ENCODE measurements at regions not wholly inside any gene's neighbourhood (a gene's known extent, or its start where the extent isn't known, plus 50 kb on each side); places are given as distances from the start of the nearest gene placed in this dataset.
"Not testable (repeated sequence)": the region's sequence is repeated elsewhere in the genome, so short reads cannot be mapped to it uniquely, and the experiment has no call there.

DNA sequence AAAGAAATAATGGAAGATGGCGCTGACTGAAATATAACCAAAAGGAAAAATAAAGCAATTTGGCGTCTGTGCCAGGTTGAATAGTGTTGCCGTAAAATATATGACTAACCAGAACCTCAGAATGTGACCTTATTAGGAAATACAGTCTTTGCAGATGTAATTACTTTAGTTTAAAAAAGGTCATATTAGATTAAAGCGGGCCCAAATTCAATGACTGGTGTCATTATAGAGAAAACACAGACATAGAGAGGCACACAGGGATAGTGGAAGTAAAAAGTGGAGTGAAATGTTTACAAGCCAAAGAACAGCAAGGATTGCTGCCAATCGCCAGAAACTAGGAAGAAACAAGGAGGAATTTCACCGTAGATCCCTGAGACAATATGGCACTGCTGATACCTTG lies 521.2 kb downstream of the FRK start:
- 79% methylated on average over 3 of the region's 6 CpGs for WGBS (ENCODE audit: insufficient coverage, low lambda C conversion rate)
- no peak overlapping the region for H3K4me3 ChIP-seq (ENCODE audit: low read length)
- H3K27ac ChIP-seq (ENCODE audit: low read length): no peak overlapping the region

DNA sequence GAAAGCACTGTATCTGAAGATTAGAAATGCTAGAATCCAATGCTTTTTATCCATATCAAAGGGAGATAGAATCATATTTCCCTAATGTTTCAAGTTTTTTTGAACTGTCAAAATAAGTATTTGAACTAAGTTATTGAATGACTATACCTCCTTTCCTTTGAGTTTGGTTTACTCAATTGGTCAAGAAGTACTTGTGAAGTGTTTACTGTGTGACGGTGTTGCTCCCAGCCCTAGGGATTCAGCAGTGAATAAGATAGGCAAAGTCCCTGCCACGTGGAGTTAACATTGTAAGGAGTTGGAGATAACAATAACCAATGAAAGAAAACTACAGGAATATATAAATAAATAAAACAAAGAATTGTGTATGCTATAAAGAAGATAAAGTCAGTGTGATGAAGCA lies 535.9 kb downstream of the FRK start:
- WGBS (ENCODE audit: insufficient coverage, low lambda C conversion rate): 0% methylated on average over 1 of the region's 2 CpGs
- DNase-seq: no peak
- no peak overlapping the region for H3K4me3 ChIP-seq (ENCODE audit: low read length)
- no peaks in the 10 kb centered on the region for H3K9me3 ChIP-seq (ENCODE audit: control insufficient read depth, low read depth, low read length)
- H3K27me3 ChIP-seq (ENCODE audit: control insufficient read depth, insufficient read depth, low read length): no peaks in the 10 kb centered on the region
- no peak overlapping the region for H3K27ac ChIP-seq (ENCODE audit: low read length)
- no peaks in the 10 kb centered on the region for H3K4me1 ChIP-seq (ENCODE audit: control insufficient read depth, insufficient read depth, low read length)
- no peaks in the 10 kb centered on the region for H3K36me3 ChIP-seq (ENCODE audit: control insufficient read depth, insufficient read depth, low read length)

More for the DNA sequence above, 521.2 kb downstream of the FRK start:
- no peaks in the 10 kb centered on the region for H3K9me3 ChIP-seq (ENCODE audit: control insufficient read depth, low read depth, low read length)
- no peaks in the 10 kb centered on the region for H3K36me3 ChIP-seq (ENCODE audit: control insufficient read depth, insufficient read depth, low read length)
- DNase-seq: no peak
- no peaks in the 10 kb centered on the region for H3K27me3 ChIP-seq (ENCODE audit: control insufficient read depth, insufficient read depth, low read length)
- no peaks in the 10 kb centered on the region for H3K4me1 ChIP-seq (ENCODE audit: control insufficient read depth, insufficient read depth, low read length)

DNA sequence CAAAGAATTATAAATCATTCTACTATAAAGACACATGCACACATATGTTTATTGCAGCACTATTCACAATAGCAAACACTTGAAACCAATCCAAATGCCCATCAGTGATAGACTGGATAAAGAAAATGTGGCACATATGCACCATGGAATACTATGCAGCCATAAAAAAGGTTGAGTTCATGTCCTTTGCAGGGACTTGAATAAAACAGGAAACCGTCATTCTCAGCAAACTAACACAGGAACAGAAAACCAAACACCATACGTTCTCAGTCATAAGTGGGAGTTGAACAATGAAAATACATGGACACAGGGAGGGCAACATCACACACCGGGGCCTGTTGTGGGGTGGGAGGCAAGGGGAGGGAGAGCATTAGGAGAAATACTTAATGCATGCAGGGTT lies 538.9 kb downstream of the FRK start:
- H3K27ac ChIP-seq (ENCODE audit: low read length); H3K4me1 ChIP-seq (ENCODE audit: control insufficient read depth, insufficient read depth, low read length); H3K4me3 ChIP-seq (ENCODE audit: low read length); H3K36me3 ChIP-seq (ENCODE audit: control insufficient read depth, insufficient read depth, low read length); H3K27me3 ChIP-seq (ENCODE audit: control insufficient read depth, insufficient read depth, low read length); H3K9me3 ChIP-seq (ENCODE audit: control insufficient read depth, low read depth, low read length); DNase-seq: not testable (repeated sequence)
- 80% methylated on average over 1 of the region's 3 CpGs for WGBS (ENCODE audit: insufficient coverage, low lambda C conversion rate)

DNA sequence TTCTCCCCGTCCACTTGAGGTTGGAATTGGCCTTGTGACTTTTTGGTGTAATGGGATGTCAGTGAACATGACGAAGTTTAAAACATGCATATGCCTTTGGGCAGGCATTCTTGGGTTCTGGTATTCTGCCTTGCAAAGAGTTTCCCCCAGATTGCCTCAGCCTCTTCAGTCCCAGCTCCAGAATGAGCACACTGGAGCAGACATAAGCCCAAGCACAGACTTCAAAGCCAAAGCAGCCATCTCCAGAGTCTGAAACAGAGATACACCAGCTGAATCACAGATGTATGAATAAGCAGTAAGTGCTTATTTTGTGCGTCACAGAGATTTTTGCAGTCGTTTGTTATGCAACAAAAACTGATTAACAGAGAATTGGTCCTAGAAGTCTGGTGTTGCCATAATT lies 546.0 kb downstream of the FRK start:
- H3K27me3 ChIP-seq (ENCODE audit: control insufficient read depth, insufficient read depth, low read length): no peaks in the 10 kb centered on the region
- 80% methylated on average over 1 of the region's 4 CpGs for WGBS (ENCODE audit: insufficient coverage, low lambda C conversion rate)

DNA sequence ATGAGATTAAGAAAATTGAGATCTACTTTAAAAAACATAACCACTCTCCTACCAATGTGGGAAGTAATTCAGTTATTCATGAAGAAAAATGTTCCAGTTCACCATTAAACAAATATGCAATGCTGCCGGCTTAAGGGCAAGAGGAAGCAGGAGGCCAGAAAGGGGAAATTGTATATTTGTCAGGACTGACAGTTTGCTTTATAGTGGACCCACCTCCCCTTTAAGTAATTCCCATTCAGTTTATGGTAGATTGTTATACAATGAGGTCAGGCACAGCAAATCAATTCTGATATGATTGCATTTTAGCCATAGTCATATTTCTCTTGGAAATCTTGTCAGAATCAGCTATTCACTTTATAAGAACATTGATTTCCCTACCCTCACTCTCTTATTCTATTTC lies 547.8 kb downstream of the FRK start:
- Histone ChIP-seq H3K9me3 (ENCODE audit: control insufficient read depth, low read depth, low read length) (no peaks in the 10 kb centered on the region), H3K4me1 (ENCODE audit: control insufficient read depth, insufficient read depth, low read length) (no peaks in the 10 kb centered on the region), H3K36me3 (ENCODE audit: control insufficient read depth, insufficient read depth, low read length) (no peaks in the 10 kb centered on the region), H3K27me3 (ENCODE audit: control insufficient read depth, insufficient read depth, low read length) (no peaks in the 10 kb centered on the region), H3K27ac (ENCODE audit: low read length) (no peak overlapping the region), H3K4me3 (ENCODE audit: low read length) (no peak overlapping the region)
- no peak for DNase-seq
- no CpG with 5 or more reads among the region's 1 CpG for WGBS (ENCODE audit: insufficient coverage, low lambda C conversion rate)

More for the DNA sequence above, 546.0 kb downstream of the FRK start:
- Histone ChIP-seq H3K27ac (ENCODE audit: low read length) (no peak overlapping the region), H3K4me1 (ENCODE audit: control insufficient read depth, insufficient read depth, low read length) (no peaks in the 10 kb centered on the region), H3K4me3 (ENCODE audit: low read length) (no peak overlapping the region), H3K9me3 (ENCODE audit: control insufficient read depth, low read depth, low read length) (no peaks in the 10 kb centered on the region), H3K36me3 (ENCODE audit: control insufficient read depth, insufficient read depth, low read length) (no peaks in the 10 kb centered on the region)
- no peak for DNase-seq

DNA sequence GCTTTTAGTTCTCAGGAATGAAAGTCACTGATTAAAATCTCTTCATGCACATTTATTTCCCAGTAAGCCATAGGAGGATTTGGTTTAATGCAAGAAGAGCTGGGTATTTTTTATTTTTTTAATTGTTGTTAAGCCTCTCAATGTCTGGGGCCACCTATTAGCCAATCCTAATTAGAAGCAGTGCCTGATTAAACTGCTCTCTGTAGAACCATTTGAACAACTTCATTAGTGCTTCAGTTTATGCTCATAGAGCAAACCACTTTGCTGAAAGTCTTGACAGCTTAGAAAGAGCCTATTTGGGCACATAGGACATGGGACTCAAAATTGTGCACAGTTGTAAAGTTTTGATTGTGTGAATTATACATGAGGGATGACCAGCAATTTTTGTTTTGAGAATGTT lies 548.9 kb downstream of the FRK start:
- no peaks in the 10 kb centered on the region for H3K4me1 ChIP-seq (ENCODE audit: control insufficient read depth, insufficient read depth, low read length)
- H3K27me3 ChIP-seq (ENCODE audit: control insufficient read depth, insufficient read depth, low read length): no peaks in the 10 kb centered on the region
- H3K27ac ChIP-seq (ENCODE audit: low read length): no peak overlapping the region
- H3K9me3 ChIP-seq (ENCODE audit: control insufficient read depth, low read depth, low read length): no peaks in the 10 kb centered on the region
- H3K4me3 ChIP-seq (ENCODE audit: low read length): no peak overlapping the region
- no peaks in the 10 kb centered on the region for H3K36me3 ChIP-seq (ENCODE audit: control insufficient read depth, insufficient read depth, low read length)
- no peak for DNase-seq

DNA sequence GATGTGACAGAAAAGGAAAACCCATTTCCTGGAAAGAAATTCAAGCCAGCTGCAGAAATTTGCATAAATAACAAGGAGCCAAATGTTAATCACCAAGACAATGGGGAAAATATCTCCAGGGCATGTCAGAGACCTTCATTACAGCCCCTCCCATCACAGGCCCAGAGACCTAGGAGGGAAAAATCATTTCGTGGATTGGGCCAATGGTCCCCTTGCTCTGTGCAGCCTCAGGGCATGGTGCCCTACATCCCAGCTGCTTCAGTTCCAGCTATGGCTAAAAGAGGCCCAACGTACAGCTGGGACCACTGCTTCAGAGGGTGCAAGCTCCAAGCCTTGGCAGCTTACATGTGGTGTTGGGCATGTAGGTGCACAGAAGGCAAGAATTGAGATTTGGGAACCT lies 558.3 kb downstream of the FRK start:
- not testable (repeated sequence) for H3K27ac ChIP-seq (ENCODE audit: low read length); H3K4me1 ChIP-seq (ENCODE audit: control insufficient read depth, insufficient read depth, low read length); DNase-seq; H3K9me3 ChIP-seq (ENCODE audit: control insufficient read depth, low read depth, low read length); H3K36me3 ChIP-seq (ENCODE audit: control insufficient read depth, insufficient read depth, low read length); H3K4me3 ChIP-seq (ENCODE audit: low read length); H3K27me3 ChIP-seq (ENCODE audit: control insufficient read depth, insufficient read depth, low read length)
- WGBS (ENCODE audit: insufficient coverage, low lambda C conversion rate): no CpG with 5 or more reads among the region's 2 CpGs

DNA sequence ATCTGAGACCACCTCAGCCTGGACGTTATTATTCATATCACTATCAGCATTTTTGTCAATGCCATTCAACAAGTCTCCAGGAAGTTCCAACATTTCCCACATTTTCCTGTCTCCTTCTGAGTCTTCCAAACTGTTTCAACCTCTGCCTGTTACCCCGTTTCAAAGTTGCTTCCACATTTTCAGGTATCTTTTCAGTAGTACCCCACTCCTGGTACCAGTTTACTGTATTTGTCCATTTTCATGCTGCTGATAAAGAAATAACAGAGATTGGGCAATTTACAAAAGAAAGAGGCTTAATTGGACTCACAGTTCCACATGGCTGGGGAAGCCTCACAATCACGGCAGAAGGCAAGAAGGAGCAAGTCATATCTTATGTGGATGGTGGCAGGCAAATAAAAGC lies 565.5 kb downstream of the FRK start:
- Histone ChIP-seq H3K4me3 (ENCODE audit: low read length) (no peak overlapping the region), H3K4me1 (ENCODE audit: control insufficient read depth, insufficient read depth, low read length) (no peaks in the 10 kb centered on the region)
- 95% methylated on average over 2 of the region's 3 CpGs for WGBS (ENCODE audit: insufficient coverage, low lambda C conversion rate)

DNA sequence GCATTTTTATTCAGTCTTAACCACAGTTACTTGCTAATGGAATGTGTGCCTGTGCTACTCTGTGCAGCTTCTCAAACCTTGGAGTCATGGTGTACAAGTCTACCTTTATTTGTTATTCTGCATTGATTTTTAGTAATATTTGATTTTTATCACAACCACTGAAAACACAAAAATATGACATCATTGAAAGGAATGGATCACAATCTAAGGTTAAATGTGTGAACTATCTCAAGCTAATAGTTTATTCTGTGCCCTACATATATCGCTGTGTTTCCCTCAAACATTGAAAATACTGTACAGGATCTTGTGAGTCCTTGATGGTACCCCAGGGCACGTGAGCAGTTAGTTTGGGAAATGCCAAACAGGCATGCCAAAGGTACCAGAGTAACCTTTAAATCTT lies 573.4 kb downstream of the FRK start:
- H3K4me1 ChIP-seq (ENCODE audit: control insufficient read depth, insufficient read depth, low read length): no peaks in the 10 kb centered on the region
- no peak for DNase-seq
- no CpG with 5 or more reads among the region's 2 CpGs for WGBS (ENCODE audit: insufficient coverage, low lambda C conversion rate)
- H3K27ac ChIP-seq (ENCODE audit: low read length): no peak overlapping the region
- no peaks in the 10 kb centered on the region for H3K36me3 ChIP-seq (ENCODE audit: control insufficient read depth, insufficient read depth, low read length)
- H3K4me3 ChIP-seq (ENCODE audit: low read length): no peak overlapping the region
- H3K9me3 ChIP-seq (ENCODE audit: control insufficient read depth, low read depth, low read length): no peaks in the 10 kb centered on the region
- no peaks in the 10 kb centered on the region for H3K27me3 ChIP-seq (ENCODE audit: control insufficient read depth, insufficient read depth, low read length)

More for the DNA sequence above, 565.5 kb downstream of the FRK start:
- H3K36me3 ChIP-seq (ENCODE audit: control insufficient read depth, insufficient read depth, low read length): no peaks in the 10 kb centered on the region
- H3K27me3 ChIP-seq (ENCODE audit: control insufficient read depth, insufficient read depth, low read length): no peaks in the 10 kb centered on the region
- DNase-seq: no peak
- H3K9me3 ChIP-seq (ENCODE audit: control insufficient read depth, low read depth, low read length): no peaks in the 10 kb centered on the region
- H3K27ac ChIP-seq (ENCODE audit: low read length): no peak overlapping the region

DNA sequence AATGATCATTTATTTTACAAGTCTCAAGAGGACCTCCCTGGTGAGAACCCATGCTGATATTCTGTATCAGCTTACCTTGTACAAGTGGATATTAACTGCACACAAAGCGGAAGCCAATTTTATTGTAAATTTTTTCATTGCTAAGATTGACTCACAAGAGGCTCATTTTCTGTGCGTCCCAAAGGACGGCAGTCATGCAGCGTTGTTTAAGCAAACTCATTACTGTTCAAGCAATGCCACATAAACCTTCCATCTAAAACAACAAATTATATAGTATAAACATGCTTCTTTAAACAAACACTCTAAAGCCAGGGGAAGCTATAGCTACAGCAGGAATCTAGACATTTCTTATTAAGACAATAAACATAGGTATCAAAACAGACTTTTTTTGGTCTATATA lies 575.3 kb downstream of the FRK start:
- Histone ChIP-seq H3K27me3 (ENCODE audit: control insufficient read depth, insufficient read depth, low read length) (no peaks in the 10 kb centered on the region), H3K4me3 (ENCODE audit: low read length) (no peak overlapping the region), H3K4me1 (ENCODE audit: control insufficient read depth, insufficient read depth, low read length) (no peaks in the 10 kb centered on the region), H3K27ac (ENCODE audit: low read length) (no peak overlapping the region), H3K36me3 (ENCODE audit: control insufficient read depth, insufficient read depth, low read length) (no peaks in the 10 kb centered on the region), H3K9me3 (ENCODE audit: control insufficient read depth, low read depth, low read length) (no peaks in the 10 kb centered on the region)
- WGBS (ENCODE audit: insufficient coverage, low lambda C conversion rate): 80% methylated on average over 1 of the region's 4 CpGs
- no peak for DNase-seq

DNA sequence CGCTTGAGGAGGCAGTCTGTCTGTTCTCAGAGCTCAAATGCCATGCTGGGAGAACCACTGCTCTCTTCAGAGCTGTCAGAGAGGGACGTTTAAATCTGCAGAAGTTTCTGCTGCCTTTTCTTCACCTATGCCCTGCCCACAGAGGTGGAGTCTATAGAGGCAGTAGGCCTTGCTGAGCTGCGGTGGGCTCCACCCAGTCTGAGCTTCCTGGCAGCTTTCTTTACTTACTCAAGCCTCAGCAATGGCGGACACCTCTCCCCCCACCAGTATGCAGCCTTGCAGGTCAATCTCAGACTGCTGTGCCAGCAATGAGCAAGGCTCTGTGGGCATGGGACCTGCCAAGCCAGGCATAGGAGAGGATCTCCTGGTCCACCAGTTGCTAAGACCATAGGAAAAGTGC lies 580.1 kb downstream of the FRK start:
- not testable (repeated sequence) for H3K27ac ChIP-seq (ENCODE audit: low read length); H3K27me3 ChIP-seq (ENCODE audit: control insufficient read depth, insufficient read depth, low read length); H3K9me3 ChIP-seq (ENCODE audit: control insufficient read depth, low read depth, low read length); DNase-seq; H3K36me3 ChIP-seq (ENCODE audit: control insufficient read depth, insufficient read depth, low read length); H3K4me1 ChIP-seq (ENCODE audit: control insufficient read depth, insufficient read depth, low read length); H3K4me3 ChIP-seq (ENCODE audit: low read length)
- no CpG with 5 or more reads among the region's 4 CpGs for whole genome bisulfite sequencing (ENCODE audit: insufficient coverage, low lambda C conversion rate)
